Hepatocyte (in vitro differentiated cells): ENCODE measurements at regions not wholly inside any gene's neighbourhood (a gene's known extent, or its start where the extent isn't known, plus 50 kb on each side); places are given as distances from the start of the nearest gene placed in this dataset.

ENCODE experiments used
- DNase-seq: peaks from one replicate; pipeline ENCODE4 v3.0.0-alpha.2; 2016; ENCODE audit warnings: low spot score
- H2AFZ ChIP-seq: fragments of 200-600 bp; sonication (generic); 2 replicates; pipeline ENCODE4 v1.6.0; 2016; ENCODE audit warnings: antibody characterized with exemption, mild to moderate bottlenecking
- H3K27ac ChIP-seq: fragments of 200-600 bp; sonication (generic); 2 replicates; pipeline ENCODE4 v1.5.1; 2016; ENCODE audit warnings: mild to moderate bottlenecking
- H3K27me3 ChIP-seq: fragments of 200-600 bp; sonication (generic); 2 replicates; pipeline ENCODE4 v1.6.1; 2016
- H3K36me3 ChIP-seq: fragments of 200-600 bp; sonication (generic); replicated peaks from 2 replicates; pipeline ENCODE4 v1.5.1; 2016; ENCODE audit warnings: low read depth; ENCODE audit not compliant: insufficient read depth
- H3K4me1 ChIP-seq: fragments of 200-600 bp; sonication (generic); 2 replicates; pipeline ENCODE4 v1.5.1; 2016; ENCODE audit warnings: mild to moderate bottlenecking, moderate library complexity; ENCODE audit not compliant: insufficient read depth
- H3K4me2 ChIP-seq: fragments of 200-600 bp; sonication (generic); 2 replicates; pipeline ENCODE4 v1.6.0; 2016
- H3K4me3 ChIP-seq: fragments of 200-600 bp; sonication (generic); 2 replicates; pipeline ENCODE4 v1.5.1; 2016; ENCODE audit warnings: mild to moderate bottlenecking
- H3K79me2 ChIP-seq: fragments of 200-600 bp; sonication (generic); 2 replicates; pipeline ENCODE4 v1.6.0; 2017; ENCODE audit warnings: mild to moderate bottlenecking
- H3K9me2 ChIP-seq: fragments of 200-600 bp; sonication (generic); replicated peaks from 2 replicates; pipeline ENCODE4 v1.6.0; 2017; ENCODE audit warnings: mild to moderate bottlenecking; ENCODE audit not compliant: insufficient read depth
- H3K9me3 ChIP-seq: fragments of 200-600 bp; sonication (generic); 2 replicates; pipeline ENCODE4 v1.5.1; 2016; ENCODE audit warnings: low read depth, mild to moderate bottlenecking
- H4K20me1 ChIP-seq: fragments of 200-600 bp; sonication (generic); 2 replicates; pipeline ENCODE4 v1.6.0; 2016; ENCODE audit warnings: mild to moderate bottlenecking; ENCODE audit not compliant: insufficient read depth, poor library complexity, severe bottlenecking
- EZH2 ChIP-seq: fragments of 200-600 bp; sonication (generic); IDR thresholded peaks from 2 replicates; pipeline ENCODE4 v1.6.1; 2016; ENCODE audit warnings: antibody characterized with exemption, mild to moderate bottlenecking, borderline replicate concordance
- EZH2phosphoT487 ChIP-seq: fragments of 200-600 bp; sonication (generic); IDR thresholded peaks from one replicate; pipeline ENCODE4 v1.6.1; 2018; ENCODE audit warnings: antibody characterized with exemption, mild to moderate bottlenecking, low read depth, moderate library complexity; ENCODE audit not compliant: unreplicated experiment, severe bottlenecking
- WGBS: methylation state at CpG from one replicate; pipeline ENCODE4 v1.1.6; 2016; ENCODE audit warnings: low lambda C conversion rate; ENCODE audit errors: missing lambda C conversion rate; 5-methylcytosine and 5-hydroxymethylcytosine counted together
- TF ChIP-seq, protein P1 (sequence below): fragments of 200-600 bp; sonication (generic); IDR thresholded peaks from 2 replicates; pipeline ENCODE4 v1.5.1; 2016; ENCODE audit warnings: antibody characterized with exemption, mild to moderate bottlenecking; ENCODE audit not compliant: poor library complexity

DNA sequence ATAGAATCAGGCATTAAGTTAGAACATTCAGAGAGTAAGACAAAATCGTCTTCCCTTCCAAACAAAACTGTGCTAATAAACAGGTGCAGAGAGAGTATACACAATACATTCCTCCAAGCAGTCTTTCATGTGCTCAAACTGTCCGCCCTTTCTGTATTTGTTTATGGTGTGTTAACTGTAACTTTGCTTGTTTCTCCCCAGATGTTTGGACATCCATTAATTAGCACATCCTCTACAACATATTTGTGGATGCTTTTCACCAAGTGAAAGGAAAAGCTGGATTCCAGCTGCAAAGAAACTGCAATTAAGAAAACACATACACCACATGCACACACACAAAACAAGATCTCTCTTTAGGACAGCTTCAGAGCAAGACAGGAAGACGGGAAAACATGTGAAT lies 912.6 kb downstream of the NTRK3 start:
- no peak for DNase-seq
- 61% methylated on average over 3 of the region's 3 CpGs for WGBS
- TF ChIP-seq, protein P1, sequence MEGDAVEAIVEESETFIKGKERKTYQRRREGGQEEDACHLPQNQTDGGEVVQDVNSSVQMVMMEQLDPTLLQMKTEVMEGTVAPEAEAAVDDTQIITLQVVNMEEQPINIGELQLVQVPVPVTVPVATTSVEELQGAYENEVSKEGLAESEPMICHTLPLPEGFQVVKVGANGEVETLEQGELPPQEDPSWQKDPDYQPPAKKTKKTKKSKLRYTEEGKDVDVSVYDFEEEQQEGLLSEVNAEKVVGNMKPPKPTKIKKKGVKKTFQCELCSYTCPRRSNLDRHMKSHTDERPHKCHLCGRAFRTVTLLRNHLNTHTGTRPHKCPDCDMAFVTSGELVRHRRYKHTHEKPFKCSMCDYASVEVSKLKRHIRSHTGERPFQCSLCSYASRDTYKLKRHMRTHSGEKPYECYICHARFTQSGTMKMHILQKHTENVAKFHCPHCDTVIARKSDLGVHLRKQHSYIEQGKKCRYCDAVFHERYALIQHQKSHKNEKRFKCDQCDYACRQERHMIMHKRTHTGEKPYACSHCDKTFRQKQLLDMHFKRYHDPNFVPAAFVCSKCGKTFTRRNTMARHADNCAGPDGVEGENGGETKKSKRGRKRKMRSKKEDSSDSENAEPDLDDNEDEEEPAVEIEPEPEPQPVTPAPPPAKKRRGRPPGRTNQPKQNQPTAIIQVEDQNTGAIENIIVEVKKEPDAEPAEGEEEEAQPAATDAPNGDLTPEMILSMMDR, result no peak
- TF ChIP-seq EZH2 (no peak), EZH2phosphoT487 (no peak)
- no peaks in the 10 kb centered on the region for H4K20me1 ChIP-seq
- no peaks in the 10 kb centered on the region for H3K27me3 ChIP-seq
- H3K79me2 ChIP-seq, result no peaks in the 10 kb centered on the region
- H3K9me2 ChIP-seq, result no peaks in the 10 kb centered on the region
- H3K27ac ChIP-seq, result no peak overlapping the region
- no peak overlapping the region for H3K4me2 ChIP-seq
- H3K36me3 ChIP-seq, result no peaks in the 10 kb centered on the region
- no peak overlapping the region for H2AFZ ChIP-seq
- H3K4me3 ChIP-seq, result no peak overlapping the region
- no peaks in the 10 kb centered on the region for H3K9me3 ChIP-seq
- peaks cover 5% of the 10 kb centered on the region for H3K4me1 ChIP-seq

DNA sequence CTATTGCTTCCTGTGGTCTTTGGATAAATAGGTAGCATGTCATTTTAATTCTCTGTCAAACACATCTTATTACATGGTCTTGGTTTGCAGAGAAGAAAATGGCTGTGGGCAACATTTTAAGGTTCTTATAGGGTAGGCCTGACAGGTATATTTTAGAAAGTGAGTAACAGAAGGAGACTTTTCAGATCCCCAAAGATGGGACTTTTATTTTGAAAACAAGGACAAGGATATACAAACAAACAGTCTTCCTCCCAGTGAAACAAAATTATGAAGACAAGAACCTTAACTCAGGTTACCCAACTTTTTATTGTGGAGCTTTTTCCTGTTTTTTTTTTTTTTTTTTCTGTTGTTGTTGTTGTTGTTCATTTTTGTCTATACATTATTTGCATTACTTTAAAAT lies 916.2 kb downstream of the NTRK3 start:
- Histone ChIP-seq H3K27me3 (no peaks in the 10 kb centered on the region), H3K4me3 (no peak overlapping the region), H3K4me1 (no peaks in the 10 kb centered on the region), H3K27ac (no peak overlapping the region), H3K79me2 (no peaks in the 10 kb centered on the region), H4K20me1 (no peaks in the 10 kb centered on the region), H3K36me3 (no peaks in the 10 kb centered on the region), H3K4me2 (no peak overlapping the region), H2AFZ (no peak overlapping the region), H3K9me2 (no peaks in the 10 kb centered on the region), H3K9me3 (no peaks in the 10 kb centered on the region)
- TF ChIP-seq, protein P1, result no peak
- no peak for TF ChIP-seq EZH2
- no peak for TF ChIP-seq EZH2phosphoT487
- no peak for DNase-seq

DNA sequence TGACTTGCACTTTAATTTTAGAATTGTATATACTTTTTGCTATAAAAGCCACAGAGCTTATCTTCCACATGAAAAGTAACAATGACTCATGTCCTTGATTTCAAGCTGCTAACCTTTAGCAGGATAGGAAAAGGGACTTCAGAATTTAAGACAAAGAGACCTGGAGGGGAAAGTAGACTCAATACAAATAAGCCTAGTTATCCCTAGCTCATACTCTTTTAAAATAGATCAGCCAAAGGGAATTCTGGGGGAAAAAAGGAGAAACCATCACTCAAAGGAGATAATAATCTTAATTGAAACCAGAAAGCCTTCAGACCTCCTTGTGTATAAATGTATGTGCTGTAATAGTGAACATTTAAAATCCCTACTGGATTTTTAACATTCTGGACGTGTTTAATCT lies 930.3 kb downstream of the NTRK3 start:
- Histone ChIP-seq H3K9me2 (no peaks in the 10 kb centered on the region), H3K4me1 (no peaks in the 10 kb centered on the region), H2AFZ (no peak overlapping the region), H3K36me3 (no peaks in the 10 kb centered on the region), H3K79me2 (no peaks in the 10 kb centered on the region), H3K4me2 (no peak overlapping the region), H3K4me3 (no peak overlapping the region), H3K27ac (no peak overlapping the region), H3K9me3 (no peaks in the 10 kb centered on the region), H4K20me1 (no peaks in the 10 kb centered on the region), H3K27me3 (no peaks in the 10 kb centered on the region)
- WGBS, result 30% methylated on average over 1 of the region's 1 CpG
- DNase-seq, result no peak
- TF ChIP-seq, protein P1, result no peak
- no peak for TF ChIP-seq EZH2
- no peak for TF ChIP-seq EZH2phosphoT487

DNA sequence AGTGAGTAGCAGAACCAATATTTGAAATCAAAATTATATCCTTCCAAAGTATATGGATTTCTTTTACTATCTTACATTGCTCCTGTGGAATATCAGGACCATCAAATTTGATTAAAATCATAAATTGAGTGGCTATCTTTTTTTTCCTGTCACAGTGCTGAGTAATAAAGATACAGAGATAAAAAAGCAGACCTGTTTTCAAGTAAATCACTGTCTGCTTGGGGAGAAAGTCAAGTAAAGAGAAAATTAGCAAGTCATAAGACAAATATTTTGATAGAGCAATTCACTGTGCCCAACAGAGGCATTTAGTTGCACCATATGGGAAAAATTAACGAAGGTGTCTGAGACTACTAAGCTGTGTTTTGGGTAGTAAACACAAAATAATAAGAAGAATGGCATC lies 933.7 kb downstream of the NTRK3 start:
- H4K20me1 ChIP-seq, result no peaks in the 10 kb centered on the region
- H2AFZ ChIP-seq, result no peak overlapping the region
- no peak for DNase-seq
- H3K4me2 ChIP-seq, result no peak overlapping the region
- no peaks in the 10 kb centered on the region for H3K9me3 ChIP-seq
- 75% methylated on average over 1 of the region's 1 CpG for WGBS
- no peak overlapping the region for H3K4me3 ChIP-seq
- H3K9me2 ChIP-seq, result no peaks in the 10 kb centered on the region
- no peaks in the 10 kb centered on the region for H3K27me3 ChIP-seq
- TF ChIP-seq, protein P1, result no peak
- TF ChIP-seq EZH2 (no peak), EZH2phosphoT487 (no peak)
- H3K27ac ChIP-seq, result no peak overlapping the region
- H3K36me3 ChIP-seq, result no peaks in the 10 kb centered on the region
- no peaks in the 10 kb centered on the region for H3K4me1 ChIP-seq
- no peaks in the 10 kb centered on the region for H3K79me2 ChIP-seq
